Panc1 (cell line): ENCODE measurements at regions not wholly inside any gene's neighbourhood (a gene's known extent, or its start where the extent isn't known, plus 50 kb on each side); places are given as distances from the start of the nearest gene placed in this dataset.

Source experiments
- ATAC-seq: fragments of 200-7000 bp; cut with Tn5 transposase; 2 replicates; pipeline ENCODE4 v1.9.1; 2020; ENCODE audit warnings: mild to moderate bottlenecking, moderate library complexity
- BruUV-seq: library from RNA; stranded (reverse); fragments of 400-500 nt; replicated peaks from 2 replicates; lab custom pipeline; 2021; lab: Mats Ljungman, UMichigan
- CTCF ChIA-PET: fragments of 300-600 bp; sonication (Branson Sonifier 250); formaldehyde crosslinking; loops from one replicate; lab custom pipeline; 2022; ENCODE audit warnings: antibody characterized with exemption; lab: Charles Lee
- POLR2A ChIA-PET: fragments of 300-600 bp; sonication (Branson Sonifier 250); formaldehyde crosslinking; loops from one replicate; lab custom pipeline; 2022; ENCODE audit warnings: antibody characterized with exemption; lab: Charles Lee
- DNase-seq: peaks from one replicate; pipeline ENCODE4 v3.0.0-alpha.2; 2010; ENCODE audit warnings: low read depth, low spot score
- H3K27ac ChIP-seq: 2 replicates; pipeline ENCODE4 v1.5.1; 2011; ENCODE audit warnings: mild to moderate bottlenecking, low read length, inconsistent platforms
- H3K27me3 ChIP-seq: fragments of 200-500 bp; sonication (Bioruptor generic); 2 replicates; pipeline ENCODE4 v1.6.0; 2014; ENCODE audit warnings: low read length, inconsistent platforms; ENCODE audit not compliant: control insufficient read depth, insufficient read depth
- H3K36me3 ChIP-seq: fragments of 200-500 bp; sonication (Bioruptor generic); 2 replicates; pipeline ENCODE4 v1.5.1; 2014; ENCODE audit warnings: inconsistent platforms, mild to moderate bottlenecking, low read length, moderate library complexity; ENCODE audit not compliant: control insufficient read depth, insufficient read depth
- H3K4me1 ChIP-seq: 2 replicates; pipeline ENCODE4 v1.5.1; 2011; ENCODE audit warnings: inconsistent platforms, mild to moderate bottlenecking, low read length, moderate library complexity; ENCODE audit not compliant: control insufficient read depth, insufficient read depth
- H3K4me3 ChIP-seq, 2 experiments: 2 replicates each; pipeline ENCODE4 v1.5.1; 2011 to 2012; ENCODE audit warnings: low read depth in 2 of 2, low read length in 2 of 2, mild to moderate bottlenecking in 2 of 2, inconsistent platforms in 1 of 2, moderate library complexity in 1 of 2
- H3K9me3 ChIP-seq: fragments of 200-500 bp; sonication (Bioruptor generic); 2 replicates; pipeline ENCODE4 v1.5.1; 2014; ENCODE audit warnings: low read depth, mild to moderate bottlenecking, inconsistent platforms, low read length, moderate library complexity; ENCODE audit not compliant: control insufficient read depth, insufficient read depth
- POLR2AphosphoS5 ChIP-seq: IDR thresholded peaks from 2 replicates; pipeline ENCODE4 v1.6.1; 2012; ENCODE audit warnings: mild to moderate bottlenecking, low read depth, low read length, moderate library complexity
- REST ChIP-seq, 2 experiments: IDR thresholded peaks; 2 replicates each; pipeline ENCODE4 v1.6.1; 2011 to 2012; ENCODE audit warnings: low read depth in 2 of 2, control low read depth in 1 of 2, low read length in 1 of 2, mild to moderate bottlenecking in 1 of 2, moderate library complexity in 1 of 2; ENCODE audit not compliant: insufficient read depth in 1 of 2
- SIN3A ChIP-seq: IDR thresholded peaks from 2 replicates; pipeline ENCODE4 v1.6.1; 2012; ENCODE audit warnings: low read depth, mild to moderate bottlenecking, low read length, moderate library complexity, borderline replicate concordance; ENCODE audit not compliant: insufficient read depth
- TCF7L2 ChIP-seq: IDR thresholded peaks from 2 replicates; pipeline ENCODE4 v1.6.1; 2011; ENCODE audit warnings: mild to moderate bottlenecking, low read depth, low read length, inconsistent platforms
- in situ Hi-C: cut with HindIII; loops from 2 replicates; pipeline ENCODE4 v1.10.0; 2016; ENCODE audit warnings: low sequenced_read_pairs, low pct_unique_long_range_greater_than_20kb
- intact Hi-C: fragments of 100-400 bp; cut with micrococcal nuclease; formaldehyde crosslinking; loops from one replicate; pipeline ENCODE4 v1.10.0; 2022; ENCODE audit not compliant: unreplicated experiment
- TF ChIP-seq, protein P1 (sequence below): fragments of 450-650 bp; IDR thresholded peaks from 2 replicates; pipeline ENCODE4 v1.5.1; 2017; ENCODE audit warnings: mild to moderate bottlenecking

DNA sequence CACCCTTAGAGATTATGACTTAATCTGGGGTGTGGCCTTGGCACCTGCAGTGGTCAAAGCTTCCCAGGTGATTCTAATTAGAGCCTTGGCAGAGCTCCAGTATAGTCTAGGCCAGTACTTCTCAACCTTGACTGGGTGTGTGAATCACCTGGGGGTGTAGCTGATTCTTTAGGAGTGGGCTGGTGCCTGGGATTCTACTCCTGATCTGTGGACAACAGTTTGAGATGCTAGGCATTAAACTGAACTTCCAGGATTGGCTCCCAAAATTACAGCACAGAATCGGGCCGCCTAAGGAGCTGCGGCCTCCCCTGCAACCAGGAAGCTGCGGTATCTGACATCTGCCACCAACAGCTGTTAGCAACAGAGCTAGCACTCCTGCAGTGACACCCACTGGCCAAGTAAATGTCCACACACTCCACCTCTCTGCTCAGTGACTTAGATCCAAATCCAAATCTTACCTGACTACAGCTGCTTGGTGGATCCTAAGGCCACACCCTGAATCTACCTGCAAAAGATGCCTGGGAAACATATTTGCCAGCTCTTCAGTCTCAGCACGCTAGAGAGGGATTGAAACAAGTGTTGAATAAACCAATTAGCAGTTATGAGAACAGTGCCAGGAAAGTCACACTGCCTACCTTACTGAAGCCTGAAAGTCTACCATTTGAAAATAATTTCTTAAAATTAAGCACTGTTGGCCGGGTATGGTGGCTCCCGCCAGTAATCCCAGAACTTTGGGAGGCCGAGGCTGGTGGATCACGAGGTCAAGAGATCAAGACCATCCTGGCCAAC lies 126.7 kb downstream of the UNC5CL start:
- H3K27me3 ChIP-seq = no peaks in the 10 kb centered on the region
- peaks cover 22% of the 10 kb centered on the region for H3K4me1 ChIP-seq
- BruUV-seq = no TSS peak
- no peaks in the 10 kb centered on the region for H3K36me3 ChIP-seq
- peak; percentile 81 for ATAC-seq
- no peak overlapping the region for H3K4me3 ChIP-seq
- peak overlapping the region; percentile 85; the same call in 1 of the 2 replicates for H3K27ac ChIP-seq
- CTCF ChIA-PET = interaction anchor here (0.7 to 1.4 kb wide), 5 partner anchors 10 to 85 kb away, joined by 3 to 8 read pairs (median 3); no protein-coding TSS in a partner anchor
- POLR2A ChIA-PET = no interaction called here
- peak; percentile 32 for DNase-seq
- H3K9me3 ChIP-seq = no peaks in the 10 kb centered on the region
- intact Hi-C loops (no loop called here), in situ Hi-C loops (no loop called here)
- TF ChIP-seq REST (IDR thresholded peaks at IDR 0.05; ENCODE audit: insufficient read depth in 1 of 2, low read depth in 2 of 2, low read length in 1 of 2) (no peak), TCF7L2 (no peak), POLR2AphosphoS5 (no peak), SIN3A (no peak)
- TF ChIP-seq, protein P1, sequence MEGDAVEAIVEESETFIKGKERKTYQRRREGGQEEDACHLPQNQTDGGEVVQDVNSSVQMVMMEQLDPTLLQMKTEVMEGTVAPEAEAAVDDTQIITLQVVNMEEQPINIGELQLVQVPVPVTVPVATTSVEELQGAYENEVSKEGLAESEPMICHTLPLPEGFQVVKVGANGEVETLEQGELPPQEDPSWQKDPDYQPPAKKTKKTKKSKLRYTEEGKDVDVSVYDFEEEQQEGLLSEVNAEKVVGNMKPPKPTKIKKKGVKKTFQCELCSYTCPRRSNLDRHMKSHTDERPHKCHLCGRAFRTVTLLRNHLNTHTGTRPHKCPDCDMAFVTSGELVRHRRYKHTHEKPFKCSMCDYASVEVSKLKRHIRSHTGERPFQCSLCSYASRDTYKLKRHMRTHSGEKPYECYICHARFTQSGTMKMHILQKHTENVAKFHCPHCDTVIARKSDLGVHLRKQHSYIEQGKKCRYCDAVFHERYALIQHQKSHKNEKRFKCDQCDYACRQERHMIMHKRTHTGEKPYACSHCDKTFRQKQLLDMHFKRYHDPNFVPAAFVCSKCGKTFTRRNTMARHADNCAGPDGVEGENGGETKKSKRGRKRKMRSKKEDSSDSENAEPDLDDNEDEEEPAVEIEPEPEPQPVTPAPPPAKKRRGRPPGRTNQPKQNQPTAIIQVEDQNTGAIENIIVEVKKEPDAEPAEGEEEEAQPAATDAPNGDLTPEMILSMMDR = peak; percentile 76

DNA sequence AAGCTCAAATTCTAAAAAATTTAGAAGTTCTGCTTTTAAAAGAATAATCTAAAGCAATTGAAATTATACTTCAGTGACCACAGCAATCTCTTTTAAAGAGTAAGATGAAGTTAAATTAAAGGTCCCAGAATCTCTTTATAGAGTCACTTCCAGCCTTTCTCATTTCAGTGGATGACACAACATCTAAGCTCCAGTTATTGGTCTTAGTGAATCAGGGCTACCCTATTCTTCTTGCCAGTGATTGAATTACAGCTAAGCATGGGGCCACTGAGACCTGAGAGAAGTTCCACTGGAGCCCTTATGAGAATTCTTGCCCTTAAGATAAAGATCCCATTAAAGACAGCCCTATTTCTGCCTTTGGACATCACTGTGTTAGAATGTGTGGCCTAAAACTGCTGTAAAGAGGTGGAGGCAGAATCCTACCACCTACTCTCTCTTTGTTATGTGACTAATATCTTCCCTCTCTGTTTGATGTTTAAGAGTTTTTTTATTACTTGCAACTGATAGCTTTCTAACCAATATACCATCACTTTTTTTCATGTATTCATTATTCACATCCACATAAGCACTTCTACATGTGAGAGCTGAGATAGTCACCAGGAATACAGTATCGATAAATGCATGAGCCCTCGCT lies 128.6 kb downstream of the UNC5CL start:
- ChIA-PET POLR2A (no interaction called here), CTCF (no interaction called here)
- no peak for ATAC-seq
- no peaks in the 10 kb centered on the region for H3K27me3 ChIP-seq
- peak overlapping the region; percentile 85 for H3K27ac ChIP-seq
- no peaks in the 10 kb centered on the region for H3K36me3 ChIP-seq
- no TSS peak for BruUV-seq
- no peak for DNase-seq
- intact Hi-C loops (no loop called here), in situ Hi-C loops (no loop called here)
- no peak for TF ChIP-seq TCF7L2
- TF ChIP-seq POLR2AphosphoS5 = no peak
- no peak for TF ChIP-seq SIN3A
- TF ChIP-seq REST (IDR thresholded peaks at IDR 0.05; ENCODE audit: insufficient read depth in 1 of 2, low read depth in 2 of 2, low read length in 1 of 2) = no peak
- TF ChIP-seq, protein P1 = no peak
- H3K4me3 ChIP-seq = no peak overlapping the region
- no peaks in the 10 kb centered on the region for H3K9me3 ChIP-seq
- peaks cover 39% of the 10 kb centered on the region for H3K4me1 ChIP-seq
